ENCODE measurements at regions not wholly inside any gene's neighbourhood (a gene's known extent, or its start where the extent isn't known, plus 50 kb on each side); places are given as distances from the start of the nearest gene placed in this dataset.
"Not testable (repeated sequence)": the region's sequence is repeated elsewhere in the genome, so short reads cannot be mapped to it uniquely, and the experiment has no call there.

GRCh38 chr12:131264635-131265034 lies 310.9 kb downstream of the ADGRD1 start:
- Histone ChIP-seq H3K27me3 (ENCODE audit: control insufficient read depth, insufficient read depth, low read length) (no peaks in the 10 kb centered on the region), H3K36me3 (replicated peaks; ENCODE audit: control insufficient read depth, insufficient read depth, low read length) (no peaks in the 10 kb centered on the region), H3K4me3 (ENCODE audit: insufficient read depth, low read depth, low read length) (no peak overlapping the region)
- DNase-seq: no peak

- Histone ChIP-seq H3K4me3 (ENCODE audit: insufficient read depth, low read depth, low read length) (no peak overlapping the region), H3K36me3 (replicated peaks; ENCODE audit: control insufficient read depth, insufficient read depth, low read length) (no peaks in the 10 kb centered on the region), H3K27me3 (ENCODE audit: control insufficient read depth, insufficient read depth, low read length) (no peaks in the 10 kb centered on the region)
- DNase-seq: no peak
These were observed 313.1 kb downstream of the ADGRD1 start for GRCh38 chr12:131266591-131267467.

- Histone ChIP-seq H3K36me3 (replicated peaks; ENCODE audit: control insufficient read depth, insufficient read depth, low read length) (no peaks in the 10 kb centered on the region), H3K27me3 (ENCODE audit: control insufficient read depth, insufficient read depth, low read length) (no peaks in the 10 kb centered on the region), H3K4me3 (ENCODE audit: insufficient read depth, low read depth, low read length) (no peak overlapping the region)
- no peak for DNase-seq
These were observed 313.9 kb downstream of the ADGRD1 start for GRCh38 chr12:131267576-131267975.

- DNase-seq; H3K27me3 ChIP-seq (ENCODE audit: control insufficient read depth, insufficient read depth, low read length); H3K36me3 ChIP-seq (replicated peaks; ENCODE audit: control insufficient read depth, insufficient read depth, low read length); H3K4me3 ChIP-seq (ENCODE audit: insufficient read depth, low read depth, low read length): not testable (repeated sequence)
These were observed 314.4 kb downstream of the ADGRD1 start for GRCh38 chr12:131268123-131268522.

- H3K27me3 ChIP-seq (ENCODE audit: control insufficient read depth, insufficient read depth, low read length); H3K4me3 ChIP-seq (ENCODE audit: insufficient read depth, low read depth, low read length); DNase-seq: not testable (repeated sequence)
These were observed 314.9 kb downstream of the ADGRD1 start for GRCh38 chr12:131268571-131268970.

GRCh38 chr12:131269551-131269950 lies 315.8 kb downstream of the ADGRD1 start:
- Histone ChIP-seq H3K27me3 (ENCODE audit: control insufficient read depth, insufficient read depth, low read length) (no peaks in the 10 kb centered on the region), H3K4me3 (ENCODE audit: insufficient read depth, low read depth, low read length) (no peak overlapping the region), H3K36me3 (replicated peaks; ENCODE audit: control insufficient read depth, insufficient read depth, low read length) (no peaks in the 10 kb centered on the region)
- no peak for DNase-seq

More at GRCh38 chr12:131268571-131268970, 314.9 kb downstream of the ADGRD1 start:
- H3K36me3 ChIP-seq (replicated peaks; ENCODE audit: control insufficient read depth, insufficient read depth, low read length): not testable (repeated sequence)

GRCh38 chr12:131269977-131270376 lies 316.3 kb downstream of the ADGRD1 start:
- not testable (repeated sequence) for DNase-seq; H3K27me3 ChIP-seq (ENCODE audit: control insufficient read depth, insufficient read depth, low read length); H3K4me3 ChIP-seq (ENCODE audit: insufficient read depth, low read depth, low read length); H3K36me3 ChIP-seq (replicated peaks; ENCODE audit: control insufficient read depth, insufficient read depth, low read length)

- Histone ChIP-seq H3K27me3 (ENCODE audit: control insufficient read depth, insufficient read depth, low read length) (no peaks in the 10 kb centered on the region), H3K4me3 (ENCODE audit: insufficient read depth, low read depth, low read length) (no peak overlapping the region), H3K36me3 (replicated peaks; ENCODE audit: control insufficient read depth, insufficient read depth, low read length) (no peaks in the 10 kb centered on the region)
- no peak for DNase-seq
These were observed 318.0 kb downstream of the ADGRD1 start for GRCh38 chr12:131271724-131272123.

- not testable (repeated sequence) for DNase-seq; H3K4me3 ChIP-seq (ENCODE audit: insufficient read depth, low read depth, low read length); H3K36me3 ChIP-seq (replicated peaks; ENCODE audit: control insufficient read depth, insufficient read depth, low read length); H3K27me3 ChIP-seq (ENCODE audit: control insufficient read depth, insufficient read depth, low read length)
These were observed 318.6 kb downstream of the ADGRD1 start for GRCh38 chr12:131272283-131272814.

- no peak overlapping the region for H3K4me3 ChIP-seq (ENCODE audit: insufficient read depth, low read depth, low read length)
- no peaks in the 10 kb centered on the region for H3K27me3 ChIP-seq (ENCODE audit: control insufficient read depth, insufficient read depth, low read length)
- no peak for DNase-seq
- no peaks in the 10 kb centered on the region for H3K36me3 ChIP-seq (replicated peaks; ENCODE audit: control insufficient read depth, insufficient read depth, low read length)
These were observed 319.7 kb downstream of the ADGRD1 start for GRCh38 chr12:131273291-131273845.

GRCh38 chr12:131274061-131274460 lies 320.4 kb downstream of the ADGRD1 start:
- Histone ChIP-seq H3K4me3 (ENCODE audit: insufficient read depth, low read depth, low read length) (no peak overlapping the region), H3K36me3 (replicated peaks; ENCODE audit: control insufficient read depth, insufficient read depth, low read length) (no peaks in the 10 kb centered on the region), H3K27me3 (ENCODE audit: control insufficient read depth, insufficient read depth, low read length) (no peaks in the 10 kb centered on the region)
- no peak for DNase-seq

- DNase-seq: no peak
- Histone ChIP-seq H3K27me3 (ENCODE audit: control insufficient read depth, insufficient read depth, low read length) (no peaks in the 10 kb centered on the region), H3K4me3 (ENCODE audit: insufficient read depth, low read depth, low read length) (no peak overlapping the region), H3K36me3 (replicated peaks; ENCODE audit: control insufficient read depth, insufficient read depth, low read length) (no peaks in the 10 kb centered on the region)
These were observed 321.2 kb downstream of the ADGRD1 start for GRCh38 chr12:131274906-131275305.

GRCh38 chr12:131275824-131276223 lies 322.1 kb downstream of the ADGRD1 start:
- no peak for DNase-seq
- H3K27me3 ChIP-seq (ENCODE audit: control insufficient read depth, insufficient read depth, low read length): no peaks in the 10 kb centered on the region

GRCh38 chr12:131276501-131277185 lies 322.9 kb downstream of the ADGRD1 start:
- H3K27me3 ChIP-seq (ENCODE audit: control insufficient read depth, insufficient read depth, low read length): no peaks in the 10 kb centered on the region
- DNase-seq: no peak
- no peak overlapping the region for H3K4me3 ChIP-seq (ENCODE audit: insufficient read depth, low read depth, low read length)
- no peaks in the 10 kb centered on the region for H3K36me3 ChIP-seq (replicated peaks; ENCODE audit: control insufficient read depth, insufficient read depth, low read length)

More at GRCh38 chr12:131275824-131276223, 322.1 kb downstream of the ADGRD1 start:
- Histone ChIP-seq H3K36me3 (replicated peaks; ENCODE audit: control insufficient read depth, insufficient read depth, low read length) (no peaks in the 10 kb centered on the region), H3K4me3 (ENCODE audit: insufficient read depth, low read depth, low read length) (no peak overlapping the region)

Measured in H7 (cell line).